HCT116 (cell line): ENCODE measurements at regions not wholly inside any gene's neighbourhood (a gene's known extent, or its start where the extent isn't known, plus 50 kb on each side); places are given as distances from the start of the nearest gene placed in this dataset.

Experiments
- ATAC-seq: fragments of 200-7000 bp; cut with Tn5 transposase; 2 replicates; pipeline ENCODE4 v1.9.1; 2020; ENCODE audit warnings: mild to moderate bottlenecking, moderate library complexity
- BruUV-seq: library from RNA; stranded (reverse); fragments of 400-500 nt; replicated peaks from 2 replicates; lab custom pipeline; 2021; lab: Mats Ljungman, UMichigan
- CTCF ChIA-PET: fragments of 300-600 bp; sonication (Branson Sonifier 250); formaldehyde crosslinking; loops from one replicate; lab custom pipeline; 2021; ENCODE audit warnings: antibody characterized with exemption; lab: Charles Lee
- POLR2A ChIA-PET: fragments of 300-600, 350-600 bp; sonication (Branson Sonifier 250); formaldehyde crosslinking; loops from one replicate; lab custom pipeline; 2021; ENCODE audit warnings: antibody characterized with exemption; lab: Charles Lee
- RAD21 ChIA-PET, 2 experiments: fragments of 300-600 bp; sonication (Branson Sonifier 250); formaldehyde crosslinking; loops; one replicate each; lab custom pipeline; 2023; ENCODE audit warnings: low total read pairs in 2 of 2; ENCODE audit not compliant: uncharacterized antibody in 2 of 2, unreplicated experiment in 2 of 2, low non-redundant PET in 1 of 2; lab: Charles Lee
- DNase-seq: peaks from one replicate; pipeline ENCODE4 v3.0.0-alpha.2; 2010; ENCODE audit warnings: low read depth, low spot score
- H2AFZ ChIP-seq: fragments of 200-600 bp; shearing (Covaris generic), sonication (generic); 2 replicates; pipeline ENCODE4 v1.6.1; 2017; ENCODE audit warnings: low read depth, mixed run types, mixed read lengths, antibody characterized with exemption, low read length; ENCODE audit not compliant: poor library complexity, severe bottlenecking
- H3K27ac ChIP-seq: 2 replicates; pipeline ENCODE4 v1.5.1; 2012; ENCODE audit warnings: low read depth, low read length
- H3K27me3 ChIP-seq: fragments of 200-600 bp; sonication (generic); 2 replicates; pipeline ENCODE4 v1.6.1; 2016; ENCODE audit warnings: mixed run types, low read length, mixed read lengths; ENCODE audit not compliant: insufficient read depth
- H3K36me3 ChIP-seq, 2 experiments: fragments of 200-500 bp in 1 of 2; fragments of 200-600 bp in 1 of 2; sonication (Bioruptor generic) in 1 of 2; sonication (generic) in 1 of 2; 2 replicates each; pipeline versions ENCODE4 v1.5.1 to v1.6.1; 2014 to 2016; ENCODE audit warnings: low read length in 2 of 2, inconsistent platforms in 1 of 2, mixed read lengths in 1 of 2, mixed run types in 1 of 2; ENCODE audit not compliant: insufficient read depth in 2 of 2, control insufficient read depth in 1 of 2
- H3K4me1 ChIP-seq, 2 experiments: fragments of 200-600 bp in 1 of 2; sonication (generic) in 1 of 2; 2 replicates each; pipeline versions ENCODE4 v1.5.1 to v1.6.1; 2012 to 2017; ENCODE audit warnings: low read length in 2 of 2, inconsistent platforms in 1 of 2, mild to moderate bottlenecking in 1 of 2, mixed read lengths in 1 of 2, mixed run types in 1 of 2, moderate library complexity in 1 of 2; ENCODE audit not compliant: insufficient read depth in 2 of 2, control insufficient read depth in 1 of 2
- H3K4me2 ChIP-seq: fragments of 200-600 bp; sonication (generic); 2 replicates; pipeline ENCODE4 v1.6.1; 2017; ENCODE audit warnings: mixed run types, low read length, mixed read lengths
- H3K4me3 ChIP-seq, 2 experiments: fragments of 200-600 bp in 1 of 2; sonication (generic) in 1 of 2; replicated peaks in 1 of 2; 2 replicates each; pipeline ENCODE4 v1.5.1; 2011 to 2016; ENCODE audit warnings: low read length in 2 of 2, control low read depth in 1 of 2, low read depth in 1 of 2, mild to moderate bottlenecking in 1 of 2, mixed read lengths in 1 of 2, mixed run types in 1 of 2
- H3K79me2 ChIP-seq: fragments of 200-600 bp; sonication (generic); 2 replicates; pipeline ENCODE4 v1.6.1; 2017; ENCODE audit warnings: mild to moderate bottlenecking, mixed run types, low read length, moderate library complexity, mixed read lengths; ENCODE audit not compliant: insufficient read depth
- H3K9ac ChIP-seq: fragments of 200-600 bp; sonication (generic); 2 replicates; pipeline ENCODE4 v1.6.1; 2016; ENCODE audit warnings: low read length, mixed read lengths
- H3K9me2 ChIP-seq: fragments of 200-600 bp; sonication (generic), shearing (Covaris generic); 2 replicates; pipeline ENCODE4 v1.6.1; 2017; ENCODE audit warnings: mixed run types, mild to moderate bottlenecking, moderate library complexity; ENCODE audit not compliant: insufficient read depth
- H3K9me3 ChIP-seq, 2 experiments: fragments of 200-500 bp in 1 of 2; fragments of 200-600 bp in 1 of 2; sonication (Bioruptor generic) in 1 of 2; sonication (generic) in 1 of 2; 2 replicates each; pipeline ENCODE4 v1.6.1; 2014 to 2017; ENCODE audit warnings: low read length in 2 of 2, mixed read lengths in 2 of 2, inconsistent platforms in 1 of 2, low read depth in 1 of 2, mild to moderate bottlenecking in 1 of 2, mixed run types in 1 of 2, moderate library complexity in 1 of 2; ENCODE audit not compliant: control insufficient read depth in 1 of 2, insufficient read depth in 1 of 2
- H4K20me1 ChIP-seq: fragments of 200-600 bp; sonication (generic), shearing (Covaris generic); 2 replicates; pipeline ENCODE4 v1.6.1; 2017; ENCODE audit warnings: mixed run types, mild to moderate bottlenecking, moderate library complexity; ENCODE audit not compliant: insufficient read depth
- CEBPB ChIP-seq: IDR thresholded peaks from 2 replicates; pipeline ENCODE4 v1.6.1; 2012; ENCODE audit warnings: low read depth
- ELF1 ChIP-seq: IDR thresholded peaks from 2 replicates; pipeline ENCODE4 v1.6.1; 2012; ENCODE audit warnings: low read depth, borderline replicate concordance
- EZH2phosphoT487 ChIP-seq: fragments of 200-600 bp; IDR thresholded peaks from 2 replicates; pipeline ENCODE4 v1.6.1; 2018; ENCODE audit warnings: antibody characterized with exemption, borderline replicate concordance
- FOSL1 ChIP-seq: IDR thresholded peaks from 2 replicates; pipeline ENCODE4 v1.6.1; 2012; ENCODE audit warnings: low read depth
- RAD21 ChIP-seq: IDR thresholded peaks from 2 replicates; pipeline ENCODE4 v1.6.1; 2012; ENCODE audit warnings: low read depth, mild to moderate bottlenecking
- YY1 ChIP-seq: IDR thresholded peaks from 2 replicates; pipeline ENCODE4 v1.6.1; 2011; ENCODE audit warnings: low read length, low read depth, moderate library complexity, mild to moderate bottlenecking; ENCODE audit not compliant: insufficient replicate concordance; ENCODE audit errors: extremely low read depth
- ZFX ChIP-seq: fragments of 450-650 bp; IDR thresholded peaks from 2 replicates; pipeline ENCODE4 v1.6.1; 2017
- intact Hi-C: fragments of 100-400 bp; cut with micrococcal nuclease; formaldehyde crosslinking; loops from 2 replicates; pipeline ENCODE4 v1.10.0; 2022
- TF ChIP-seq, protein P1 (sequence below): IDR thresholded peaks from 2 replicates; pipeline ENCODE4 v1.6.1; 2012
- TF ChIP-seq, protein P2 (sequence below): IDR thresholded peaks from 2 replicates; pipeline ENCODE4 v1.6.1; 2012

DNA sequence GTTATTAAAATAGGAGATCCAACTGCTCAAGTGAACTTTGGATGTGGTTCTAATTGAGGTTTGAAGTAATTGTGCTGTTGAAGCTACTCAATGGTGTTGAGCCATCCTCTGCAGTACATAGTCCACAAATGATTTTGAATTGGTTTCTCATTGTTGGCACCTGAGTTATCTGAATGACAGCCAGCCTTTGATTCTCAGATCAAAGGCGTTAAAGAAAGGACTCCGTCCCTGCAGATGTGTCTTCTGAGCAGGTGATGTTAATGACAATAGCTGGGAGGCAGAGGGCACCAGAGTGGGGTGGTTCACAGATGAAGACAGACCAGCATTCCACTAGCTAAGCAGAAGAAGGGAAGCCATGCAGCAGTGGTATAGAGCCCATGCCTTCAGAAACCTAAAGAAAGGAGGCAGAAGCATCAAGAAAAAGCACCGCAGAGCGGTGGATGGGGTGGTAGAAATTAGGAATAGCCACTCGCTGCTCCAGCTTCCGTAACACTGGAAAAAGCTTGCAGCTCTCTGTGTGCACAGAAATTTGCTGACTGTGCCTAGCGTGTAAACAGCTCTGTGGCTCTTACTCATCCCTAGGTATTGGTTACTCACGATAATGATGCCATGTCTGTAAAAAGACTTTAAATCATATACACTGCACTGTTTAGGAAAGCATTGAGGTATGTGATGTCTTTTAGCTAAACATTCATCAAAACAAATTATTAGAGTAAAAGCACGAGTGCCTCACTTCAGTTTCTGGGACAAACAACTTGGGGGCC is 79.2 kb upstream of the CLCN4 start:
- CTCF ChIA-PET, result no interaction called here
- no peak overlapping the region for H3K9ac ChIP-seq

GRCh38 chrX:10078266-10078665 is 78.5 kb upstream of the CLCN4 start:
- BruUV-seq, result no TSS peak
- H2AFZ ChIP-seq, result no peak overlapping the region
- POLR2A ChIA-PET, result no interaction called here
- no peak overlapping the region for H3K4me3 ChIP-seq
- ATAC-seq (no peak), DNase-seq (no peak)
- H3K9me3 ChIP-seq, result no peaks in the 10 kb centered on the region
- no peak overlapping the region for H3K4me2 ChIP-seq
- H4K20me1 ChIP-seq, result no peaks in the 10 kb centered on the region
- intact Hi-C loops, result no loop called here
- CTCF ChIA-PET, result no interaction called here
- H3K9ac ChIP-seq, result no peak overlapping the region
- no peak for TF ChIP-seq CEBPB
- H3K9me2 ChIP-seq, result no peaks in the 10 kb centered on the region
- no peaks in the 10 kb centered on the region for H3K79me2 ChIP-seq
- no peak overlapping the region for H3K27ac ChIP-seq
- no peaks in the 10 kb centered on the region for H3K4me1 ChIP-seq
- H3K27me3 ChIP-seq, result no peaks in the 10 kb centered on the region
- no peaks in the 10 kb centered on the region for H3K36me3 ChIP-seq
- RAD21 ChIA-PET, result no interaction called here

More for the DNA sequence above, 79.2 kb upstream of the CLCN4 start:
- Histone ChIP-seq H3K9me3 (no peaks in the 10 kb centered on the region), H3K79me2 (no peaks in the 10 kb centered on the region), H3K27ac (no peak overlapping the region), H3K27me3 (no peaks in the 10 kb centered on the region), H3K4me3 (no peak overlapping the region), H3K4me1 (no peaks in the 10 kb centered on the region), H3K36me3 (no peaks in the 10 kb centered on the region), H4K20me1 (no peaks in the 10 kb centered on the region), H3K9me2 (no peaks in the 10 kb centered on the region), H2AFZ (no peak overlapping the region)
- ATAC-seq (no peak), DNase-seq (no peak)
- no TSS peak for BruUV-seq
- POLR2A ChIA-PET, result no interaction called here
- intact Hi-C loops, result no loop called here
- RAD21 ChIA-PET, result no interaction called here
- TF ChIP-seq ZFX (no peak), EZH2phosphoT487 (no peak), ELF1 (no peak), FOSL1 (no peak), RAD21 (no peak), CEBPB (no peak), YY1 (no peak)
- TF ChIP-seq, protein P1, sequence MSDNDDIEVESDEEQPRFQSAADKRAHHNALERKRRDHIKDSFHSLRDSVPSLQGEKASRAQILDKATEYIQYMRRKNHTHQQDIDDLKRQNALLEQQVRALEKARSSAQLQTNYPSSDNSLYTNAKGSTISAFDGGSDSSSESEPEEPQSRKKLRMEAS, result no peak
- TF ChIP-seq, protein P2, sequence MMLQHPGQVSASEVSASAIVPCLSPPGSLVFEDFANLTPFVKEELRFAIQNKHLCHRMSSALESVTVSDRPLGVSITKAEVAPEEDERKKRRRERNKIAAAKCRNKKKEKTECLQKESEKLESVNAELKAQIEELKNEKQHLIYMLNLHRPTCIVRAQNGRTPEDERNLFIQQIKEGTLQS, result no peak
- TF ChIP-seq, all 23 proteins: peak for 0
- H3K4me2 ChIP-seq, result no peak overlapping the region
